ENCODE measurements at regions not wholly inside any gene's neighbourhood (a gene's known extent, or its start where the extent isn't known, plus 50 kb on each side); places are given as distances from the start of the nearest gene placed in this dataset.
A peak's percentile ranks its signal among the peaks of the same experiment; 100 is the strongest.

DNA sequence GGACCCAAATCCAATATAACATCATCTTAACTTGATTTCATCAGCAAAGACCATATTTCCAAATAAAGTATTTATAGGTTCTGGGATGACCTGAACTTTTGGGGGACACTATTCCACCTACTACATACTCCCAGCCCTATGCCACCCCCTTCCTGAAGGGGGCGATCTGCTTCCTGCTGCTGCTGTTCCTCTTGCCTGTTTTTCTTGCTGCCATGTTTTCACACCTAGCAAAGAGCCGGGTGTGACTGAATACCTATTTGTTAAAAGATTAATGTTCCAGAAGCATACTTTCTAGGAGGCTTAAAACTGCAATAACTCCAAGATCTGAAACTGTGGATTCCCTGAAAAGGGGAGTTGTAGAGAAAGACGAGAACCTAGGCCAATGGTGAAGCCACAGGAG, 89.7 kb downstream of the ICOS start:
- no peaks in the 10 kb centered on the region for H3K79me2 ChIP-seq (ENCODE audit: insufficient read depth, low read length)
- no peaks in the 10 kb centered on the region for H3K36me3 ChIP-seq (ENCODE audit: low read length)
- H3K9ac ChIP-seq (ENCODE audit: low read length) = no peak overlapping the region
- no peak overlapping the region; the same call in 1 of the 2 replicates for H3K27ac ChIP-seq (ENCODE audit: low read depth, low read length)
- TF ChIP-seq EZH2phosphoT487 (conservative IDR thresholded peaks at IDR 0.05; ENCODE audit: low read length) (no peak), CTCF (IDR thresholded peaks at IDR 0.05; ENCODE audit: insufficient read depth, low read length, poor library complexity, severe bottlenecking) (peak; percentile 47)
- H3K4me3 ChIP-seq (ENCODE audit: insufficient read depth, low read length, poor library complexity, severe bottlenecking) = no peak overlapping the region
- no peaks in the 10 kb centered on the region for H4K20me1 ChIP-seq (ENCODE audit: low read depth, low read length)
- no peaks in the 10 kb centered on the region for H3F3A ChIP-seq (ENCODE audit: insufficient read depth)
- H3K4me2 ChIP-seq (ENCODE audit: low read depth, low read length, poor library complexity, severe bottlenecking) = no peak overlapping the region
- no peaks in the 10 kb centered on the region for H3K9me3 ChIP-seq (ENCODE audit: insufficient read depth, low read length)
- no peaks in the 10 kb centered on the region for H3K27me3 ChIP-seq (ENCODE audit: low read length)
- no peaks in the 10 kb centered on the region for H3K9me2 ChIP-seq (replicated peaks; ENCODE audit: insufficient read depth, low read length)
- H2AFZ ChIP-seq (ENCODE audit: low read depth, low read length, severe bottlenecking) = no peak overlapping the region

GRCh38 chr2:204027091-204027490, 90.5 kb downstream of the ICOS start:
- H3K4me2 ChIP-seq (ENCODE audit: low read depth, low read length, poor library complexity, severe bottlenecking) = peak overlapping the region; percentile 12

GRCh38 chr2:204030322-204030721, 93.8 kb downstream of the ICOS start:
- Histone ChIP-seq H3K27ac (ENCODE audit: low read depth, low read length) (no peak overlapping the region), H3K9ac (ENCODE audit: low read length) (no peak overlapping the region), H3K4me3 (ENCODE audit: insufficient read depth, low read length, poor library complexity, severe bottlenecking) (no peak overlapping the region), H2AFZ (ENCODE audit: low read depth, low read length, severe bottlenecking) (no peak overlapping the region), H3F3A (ENCODE audit: insufficient read depth) (no peaks in the 10 kb centered on the region), H3K4me2 (ENCODE audit: low read depth, low read length, poor library complexity, severe bottlenecking) (no peak overlapping the region), H4K20me1 (ENCODE audit: low read depth, low read length) (no peaks in the 10 kb centered on the region), H3K9me2 (replicated peaks; ENCODE audit: insufficient read depth, low read length) (no peaks in the 10 kb centered on the region), H3K79me2 (ENCODE audit: insufficient read depth, low read length) (no peaks in the 10 kb centered on the region), H3K27me3 (ENCODE audit: low read length) (no peaks in the 10 kb centered on the region), H3K36me3 (ENCODE audit: low read length) (no peaks in the 10 kb centered on the region), H3K9me3 (ENCODE audit: insufficient read depth, low read length) (no peaks in the 10 kb centered on the region)
- TF ChIP-seq CTCF (IDR thresholded peaks at IDR 0.05; ENCODE audit: insufficient read depth, low read length, poor library complexity, severe bottlenecking) (no peak), EZH2phosphoT487 (conservative IDR thresholded peaks at IDR 0.05; ENCODE audit: low read length) (no peak)

More at GRCh38 chr2:204027091-204027490, 90.5 kb downstream of the ICOS start:
- H3F3A ChIP-seq (ENCODE audit: insufficient read depth) = no peaks in the 10 kb centered on the region
- H3K9me3 ChIP-seq (ENCODE audit: insufficient read depth, low read length) = no peaks in the 10 kb centered on the region
- H3K36me3 ChIP-seq (ENCODE audit: low read length) = no peaks in the 10 kb centered on the region
- no peaks in the 10 kb centered on the region for H4K20me1 ChIP-seq (ENCODE audit: low read depth, low read length)
- no peak overlapping the region for H2AFZ ChIP-seq (ENCODE audit: low read depth, low read length, severe bottlenecking)
- no peaks in the 10 kb centered on the region for H3K27me3 ChIP-seq (ENCODE audit: low read length)
- no peak overlapping the region for H3K4me3 ChIP-seq (ENCODE audit: insufficient read depth, low read length, poor library complexity, severe bottlenecking)
- H3K9ac ChIP-seq (ENCODE audit: low read length) = no peak overlapping the region
- no peak overlapping the region; the same call in 1 of the 2 replicates for H3K27ac ChIP-seq (ENCODE audit: low read depth, low read length)
- H3K9me2 ChIP-seq (replicated peaks; ENCODE audit: insufficient read depth, low read length) = no peaks in the 10 kb centered on the region
- TF ChIP-seq CTCF (IDR thresholded peaks at IDR 0.05; ENCODE audit: insufficient read depth, low read length, poor library complexity, severe bottlenecking) (no peak), EZH2phosphoT487 (conservative IDR thresholded peaks at IDR 0.05; ENCODE audit: low read length) (no peak)
- no peaks in the 10 kb centered on the region for H3K79me2 ChIP-seq (ENCODE audit: insufficient read depth, low read length)
